Cardiac muscle cell (in vitro differentiated cells and primary cell): ENCODE measurements at regions not wholly inside any gene's neighbourhood (a gene's known extent, or its start where the extent isn't known, plus 50 kb on each side); places are given as distances from the start of the nearest gene placed in this dataset.

Experiments
- DNase-seq, 2 donors: peaks; one replicate each; pipeline versions ENCODE4 v3.0.0 to v3.0.0-alpha.2; 2010 to 2017; ENCODE audit warnings: low read depth in 1 of 2, low spot score in 1 of 2
- H3K27ac ChIP-seq: fragments of 200-600 bp; sonication (generic); 2 replicates; pipeline ENCODE4 v1.5.1; 2016
- H3K27me3 ChIP-seq: fragments of 200-600 bp; sonication (generic); 2 replicates; pipeline ENCODE4 v1.6.0; 2016; ENCODE audit warnings: control low read depth
- H3K36me3 ChIP-seq: fragments of 200-600 bp; sonication (generic); 2 replicates; pipeline ENCODE4 v1.5.1; 2016; ENCODE audit warnings: control low read depth
- H3K4me1 ChIP-seq: fragments of 200-600 bp; sonication (generic); 2 replicates; pipeline ENCODE4 v1.8.1; 2017; ENCODE audit warnings: low read depth, mild to moderate bottlenecking, mixed run types
- H3K4me3 ChIP-seq: fragments of 200-600 bp; sonication (generic); 2 replicates; pipeline ENCODE4 v1.5.1; 2016; ENCODE audit warnings: mild to moderate bottlenecking
- H3K9me3 ChIP-seq: fragments of 200-600 bp; sonication (generic); 2 replicates; pipeline ENCODE4 v1.5.1; 2017; ENCODE audit warnings: low read depth, mild to moderate bottlenecking, control low read depth
- CTCF ChIP-seq: IDR thresholded peaks from 2 replicates; pipeline ENCODE4 v1.5.1; 2012; ENCODE audit warnings: low read depth, mild to moderate bottlenecking, low read length

GRCh38 chr14:98140862-98141530 is 1131.0 kb downstream of the BCL11B start:
- H3K27me3 ChIP-seq = no peaks in the 10 kb centered on the region
- peaks cover 11% of the 10 kb centered on the region for H3K4me1 ChIP-seq
- no peak overlapping the region for H3K27ac ChIP-seq
- no peak for DNase-seq
- H3K36me3 ChIP-seq = no peaks in the 10 kb centered on the region
- no peak overlapping the region for H3K4me3 ChIP-seq
- no peak for TF ChIP-seq CTCF
- no peaks in the 10 kb centered on the region for H3K9me3 ChIP-seq

- H3K36me3 ChIP-seq = no peaks in the 10 kb centered on the region
- no peaks in the 10 kb centered on the region for H3K27me3 ChIP-seq
- no peak for DNase-seq
- no peak overlapping the region for H3K27ac ChIP-seq
- no peaks in the 10 kb centered on the region for H3K9me3 ChIP-seq
- no peak for TF ChIP-seq CTCF
- H3K4me1 ChIP-seq = no peaks in the 10 kb centered on the region
- no peak overlapping the region for H3K4me3 ChIP-seq
These were observed 1128.4 kb downstream of the BCL11B start for GRCh38 chr14:98143566-98143965.

- no peak overlapping the region for H3K27ac ChIP-seq
- H3K27me3 ChIP-seq = no peaks in the 10 kb centered on the region
- H3K4me1 ChIP-seq = no peaks in the 10 kb centered on the region
- DNase-seq = no peak
- H3K4me3 ChIP-seq = no peak overlapping the region
- H3K36me3 ChIP-seq = no peaks in the 10 kb centered on the region
- H3K9me3 ChIP-seq = no peaks in the 10 kb centered on the region
- no peak for TF ChIP-seq CTCF
These were observed 1127.0 kb downstream of the BCL11B start for GRCh38 chr14:98144964-98145363.

- Histone ChIP-seq H3K27me3 (no peaks in the 10 kb centered on the region), H3K9me3 (no peaks in the 10 kb centered on the region), H3K4me3 (no peak overlapping the region), H3K4me1 (no peaks in the 10 kb centered on the region), H3K27ac (no peak overlapping the region), H3K36me3 (no peaks in the 10 kb centered on the region)
- no peak for TF ChIP-seq CTCF
- DNase-seq = no peak
These were observed 1125.6 kb downstream of the BCL11B start for GRCh38 chr14:98146416-98146815.

GRCh38 chr14:98154254-98154653 is 1117.7 kb downstream of the BCL11B start:
- no peaks in the 10 kb centered on the region for H3K9me3 ChIP-seq
- DNase-seq = no peak
- no peaks in the 10 kb centered on the region for H3K36me3 ChIP-seq

More at GRCh38 chr14:98154254-98154653, 1117.7 kb downstream of the BCL11B start:
- H3K4me3 ChIP-seq = no peak overlapping the region
- H3K27me3 ChIP-seq = no peaks in the 10 kb centered on the region
- no peak overlapping the region for H3K27ac ChIP-seq
- no peaks in the 10 kb centered on the region for H3K4me1 ChIP-seq
- no peak for TF ChIP-seq CTCF
